ENCODE measurements at regions not wholly inside any gene's neighbourhood (a gene's known extent, or its start where the extent isn't known, plus 50 kb on each side); places are given as distances from the start of the nearest gene placed in this dataset.

DNA sequence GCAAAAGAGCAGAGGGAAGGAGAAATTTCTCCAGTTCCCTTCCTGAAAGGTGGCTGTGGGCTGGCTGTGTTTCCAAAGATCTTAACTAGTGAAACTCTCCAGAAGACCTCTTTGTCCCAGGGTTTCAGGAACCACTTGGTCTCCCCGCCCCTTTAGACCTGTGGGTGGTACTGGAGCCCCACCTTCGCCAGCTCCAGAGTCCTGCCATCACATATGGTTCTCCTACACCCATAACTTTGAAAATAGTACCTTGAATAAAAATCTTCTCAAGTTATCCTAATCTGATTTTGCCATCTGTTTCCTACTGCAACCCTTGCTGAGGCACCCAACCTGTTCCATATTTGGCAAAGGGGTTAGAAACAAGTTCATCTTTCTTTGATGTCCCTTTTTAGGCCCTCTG lies 303.9 kb downstream of the SEC16B start:
- no peak for TF ChIP-seq EZH2 (IDR thresholded peaks at IDR 0.05)
- no peak for TF ChIP-seq POLR2AphosphoS5 (IDR thresholded peaks at IDR 0.05; ENCODE audit: borderline replicate concordance, low read depth, low read length)
- TF ChIP-seq FOXP2 (optimal IDR thresholded peaks at IDR 0.05; ENCODE audit: control extremely low read depth, extremely low read length, insufficient read depth) = no peak

Data from SK-N-MC (cell line).